WTC11 (cell line): ENCODE measurements at regions not wholly inside any gene's neighbourhood (a gene's known extent, or its start where the extent isn't known, plus 50 kb on each side); places are given as distances from the start of the nearest gene placed in this dataset.
"Not testable (repeated sequence)": the region's sequence is repeated elsewhere in the genome, so short reads cannot be mapped to it uniquely, and the experiment has no call there.

Experiments used
- ATAC-seq: fragments of 200-7000 bp; cut with Tn5 transposase; 2 replicates; pipeline ENCODE4 v1.10.0; 2021; ENCODE audit warnings: mild to moderate bottlenecking, moderate library complexity
- CTCF ChIA-PET: fragments of 300-600 bp; sonication (Branson Sonifier 250); formaldehyde crosslinking; loops from one replicate; lab custom pipeline; 2021; ENCODE audit warnings: antibody characterized with exemption; lab: Charles Lee
- POLR2A ChIA-PET: fragments of 350-600 bp; sonication (Branson Sonifier 250); formaldehyde crosslinking; loops from one replicate; lab custom pipeline; 2021; ENCODE audit warnings: antibody characterized with exemption; lab: Charles Lee
- DNase-seq: peaks from one replicate; pipeline ENCODE4 v3.0.0; 2021; ENCODE audit warnings: low spot score
- H3K27ac Mint-ChIP-seq: 2 replicates; pipeline ENCODE4 v1.8.0; 2021; ENCODE audit warnings: mixed read lengths
- H3K27me3 Mint-ChIP-seq: 2 replicates; pipeline ENCODE4 v1.8.0; 2021; ENCODE audit warnings: low read depth, mild to moderate bottlenecking, moderate library complexity, mixed read lengths
- H3K36me3 Mint-ChIP-seq: 2 replicates; pipeline ENCODE4 v1.8.0; 2021; ENCODE audit warnings: mixed read lengths
- H3K4me1 Mint-ChIP-seq: 2 replicates; pipeline ENCODE4 v1.8.0; 2022; ENCODE audit warnings: mixed read lengths
- H3K4me3 Mint-ChIP-seq: 2 replicates; pipeline ENCODE4 v1.8.0; 2021; ENCODE audit warnings: mild to moderate bottlenecking, moderate library complexity, mixed read lengths
- H3K9me3 Mint-ChIP-seq: 2 replicates; pipeline ENCODE4 v1.8.0; 2021; ENCODE audit warnings: mixed read lengths
- CREB1 ChIP-seq: sonication (generic); formaldehyde crosslinking; IDR thresholded peaks from 2 replicates; pipeline ENCODE4 v1.8.0; 2023; ENCODE audit warnings: mild to moderate bottlenecking, missing genetic modification reagents
- FOXP1 ChIP-seq: sonication (generic); formaldehyde crosslinking; IDR thresholded peaks from 2 replicates; pipeline ENCODE4 v1.8.0; 2022; ENCODE audit warnings: missing genetic modification reagents, mild to moderate bottlenecking, moderate library complexity, borderline replicate concordance
- JUN ChIP-seq: sonication (generic); formaldehyde crosslinking; IDR thresholded peaks from 2 replicates; pipeline ENCODE4 v1.8.0; 2023; ENCODE audit warnings: mild to moderate bottlenecking, missing genetic modification reagents
- MXD4 ChIP-seq: fragments of 250-450 bp; sonication (Bioruptor Pico); IDR thresholded peaks from 2 replicates; pipeline ENCODE4 v1.8.0; 2021; ENCODE audit warnings: mild to moderate bottlenecking, moderate library complexity, borderline replicate concordance
- NFYB ChIP-seq: sonication (generic); formaldehyde crosslinking; conservative IDR thresholded peaks from 2 replicates; pipeline ENCODE4 v1.8.0; 2022; ENCODE audit warnings: low read depth, missing genetic modification reagents
- NR3C1 ChIP-seq: sonication (generic); formaldehyde crosslinking; conservative IDR thresholded peaks from 2 replicates; pipeline ENCODE4 v1.8.1; 2023; ENCODE audit warnings: low read depth, mild to moderate bottlenecking, missing genetic modification reagents
- PRRX2 ChIP-seq: fragments of 250-450 bp; sonication (Bioruptor Pico); IDR thresholded peaks from 2 replicates; pipeline ENCODE4 v1.8.0; 2021; ENCODE audit warnings: mild to moderate bottlenecking
- RELA ChIP-seq: sonication (generic); formaldehyde crosslinking; IDR thresholded peaks from 2 replicates; pipeline ENCODE4 v1.8.1; 2022; ENCODE audit warnings: missing genetic modification reagents, mild to moderate bottlenecking, borderline replicate concordance
- SP1 ChIP-seq: sonication (generic); formaldehyde crosslinking; conservative IDR thresholded peaks from 2 replicates; pipeline ENCODE4 v1.8.1; 2022; ENCODE audit warnings: missing genetic modification reagents
- ZBTB21 ChIP-seq: sonication (generic); formaldehyde crosslinking; IDR thresholded peaks from 2 replicates; pipeline ENCODE4 v1.8.1; 2023; ENCODE audit warnings: mild to moderate bottlenecking, missing genetic modification reagents, borderline replicate concordance
- TF ChIP-seq, protein P1 (sequence below): fragments of 250-450 bp; sonication (Bioruptor Pico); IDR thresholded peaks from 2 replicates; pipeline ENCODE4 v1.9.0; 2021; ENCODE audit warnings: moderate library complexity, mild to moderate bottlenecking, inconsistent platforms, borderline replicate concordance
- TF ChIP-seq, protein P2 (sequence below): sonication (generic); formaldehyde crosslinking; IDR thresholded peaks from 2 replicates; pipeline ENCODE4 v1.8.0; 2022; ENCODE audit warnings: mild to moderate bottlenecking, missing genetic modification reagents
- TF ChIP-seq, protein P3 (sequence below): sonication (generic); formaldehyde crosslinking; IDR thresholded peaks from 2 replicates; pipeline ENCODE4 v1.8.1; 2022; ENCODE audit warnings: low read depth, missing genetic modification reagents, borderline replicate concordance
- TF ChIP-seq, protein P4 (sequence below): sonication (generic); formaldehyde crosslinking; IDR thresholded peaks from 2 replicates; pipeline ENCODE4 v1.8.0; 2023; ENCODE audit warnings: missing genetic modification reagents, mild to moderate bottlenecking, borderline replicate concordance
- TF ChIP-seq, protein P5 (sequence below): sonication (generic); formaldehyde crosslinking; conservative IDR thresholded peaks from 2 replicates; pipeline ENCODE4 v1.8.1; 2023; ENCODE audit warnings: mild to moderate bottlenecking, low read depth, missing genetic modification reagents, moderate library complexity
- TF ChIP-seq, protein P6 (sequence below): sonication (generic); formaldehyde crosslinking; IDR thresholded peaks from 2 replicates; pipeline ENCODE4 v1.8.0; 2023; ENCODE audit warnings: mild to moderate bottlenecking, missing genetic modification reagents

DNA sequence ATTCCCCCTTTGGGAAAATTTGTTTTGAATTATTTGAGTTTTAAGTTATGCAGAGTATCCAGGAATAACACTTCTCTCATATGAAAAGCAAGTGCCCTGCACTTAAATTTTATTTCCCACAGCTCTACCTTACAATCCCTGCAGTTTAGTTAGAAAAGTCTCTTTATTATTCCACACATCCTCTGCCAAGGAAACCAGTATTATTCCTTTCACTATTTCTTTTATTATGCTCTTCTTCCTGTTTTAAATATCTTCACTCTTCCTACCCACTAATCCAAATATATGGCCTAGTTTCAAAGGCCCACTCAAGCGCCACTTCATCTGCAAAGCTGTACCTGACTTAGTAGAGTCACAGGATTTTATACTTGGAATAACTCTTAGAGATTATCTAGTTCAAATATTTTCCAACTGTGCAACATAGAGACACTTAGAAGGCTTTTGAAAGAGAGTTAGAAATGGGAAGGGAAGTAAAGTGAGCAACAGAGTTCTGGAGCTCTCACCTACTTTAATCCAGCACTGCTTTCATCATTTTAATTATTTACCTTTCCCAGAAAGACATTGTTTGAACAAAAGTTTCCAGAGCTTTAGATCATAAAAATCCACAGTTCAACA lies 97.2 kb upstream of the LYPLAL1 start:
- DNase-seq: no peak
- Mint-ChIP-seq H3K4me1 (peaks cover 14% of the 10 kb centered on the region), H3K36me3 (peaks cover 11% of the 10 kb centered on the region), H3K9me3 (peaks cover 32% of the 10 kb centered on the region), H3K27ac (peak overlapping the region; percentile 20), H3K27me3 (no peaks in the 10 kb centered on the region), H3K4me3 (no peak overlapping the region)
- ChIA-PET CTCF (interaction anchor here (0.9 kb wide), 1 partner anchor 10 kb away, joined by 3 read pairs; no protein-coding TSS in a partner anchor), POLR2A (no interaction called here)
- TF ChIP-seq PRRX2 (CRISPR knock-in tag): no peak
- TF ChIP-seq NFYB (CRISPR knock-in tag): no peak
- TF ChIP-seq, protein P1, sequence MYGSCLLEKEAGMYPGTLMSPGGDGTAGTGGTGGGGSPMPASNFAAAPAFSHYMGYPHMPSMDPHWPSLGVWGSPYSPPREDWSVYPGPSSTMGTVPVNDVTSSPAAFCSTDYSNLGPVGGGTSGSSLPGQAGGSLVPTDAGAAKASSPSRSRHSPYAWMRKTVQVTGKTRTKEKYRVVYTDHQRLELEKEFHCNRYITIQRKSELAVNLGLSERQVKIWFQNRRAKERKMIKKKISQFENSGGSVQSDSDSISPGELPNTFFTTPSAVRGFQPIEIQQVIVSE (CRISPR knock-in tag): no peak
- TF ChIP-seq, protein P2, sequence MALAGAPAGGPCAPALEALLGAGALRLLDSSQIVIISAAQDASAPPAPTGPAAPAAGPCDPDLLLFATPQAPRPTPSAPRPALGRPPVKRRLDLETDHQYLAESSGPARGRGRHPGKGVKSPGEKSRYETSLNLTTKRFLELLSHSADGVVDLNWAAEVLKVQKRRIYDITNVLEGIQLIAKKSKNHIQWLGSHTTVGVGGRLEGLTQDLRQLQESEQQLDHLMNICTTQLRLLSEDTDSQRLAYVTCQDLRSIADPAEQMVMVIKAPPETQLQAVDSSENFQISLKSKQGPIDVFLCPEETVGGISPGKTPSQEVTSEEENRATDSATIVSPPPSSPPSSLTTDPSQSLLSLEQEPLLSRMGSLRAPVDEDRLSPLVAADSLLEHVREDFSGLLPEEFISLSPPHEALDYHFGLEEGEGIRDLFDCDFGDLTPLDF (CRISPR knock-in tag): no peak
- TF ChIP-seq, protein P3, sequence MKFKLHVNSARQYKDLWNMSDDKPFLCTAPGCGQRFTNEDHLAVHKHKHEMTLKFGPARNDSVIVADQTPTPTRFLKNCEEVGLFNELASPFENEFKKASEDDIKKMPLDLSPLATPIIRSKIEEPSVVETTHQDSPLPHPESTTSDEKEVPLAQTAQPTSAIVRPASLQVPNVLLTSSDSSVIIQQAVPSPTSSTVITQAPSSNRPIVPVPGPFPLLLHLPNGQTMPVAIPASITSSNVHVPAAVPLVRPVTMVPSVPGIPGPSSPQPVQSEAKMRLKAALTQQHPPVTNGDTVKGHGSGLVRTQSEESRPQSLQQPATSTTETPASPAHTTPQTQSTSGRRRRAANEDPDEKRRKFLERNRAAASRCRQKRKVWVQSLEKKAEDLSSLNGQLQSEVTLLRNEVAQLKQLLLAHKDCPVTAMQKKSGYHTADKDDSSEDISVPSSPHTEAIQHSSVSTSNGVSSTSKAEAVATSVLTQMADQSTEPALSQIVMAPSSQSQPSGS (CRISPR knock-in tag): no peak
- no peak for TF ChIP-seq SP1 (CRISPR knock-in tag)
- no peak for TF ChIP-seq CREB1 (CRISPR knock-in tag)
- no peak for TF ChIP-seq JUN (CRISPR knock-in tag)
- TF ChIP-seq, protein P4, sequence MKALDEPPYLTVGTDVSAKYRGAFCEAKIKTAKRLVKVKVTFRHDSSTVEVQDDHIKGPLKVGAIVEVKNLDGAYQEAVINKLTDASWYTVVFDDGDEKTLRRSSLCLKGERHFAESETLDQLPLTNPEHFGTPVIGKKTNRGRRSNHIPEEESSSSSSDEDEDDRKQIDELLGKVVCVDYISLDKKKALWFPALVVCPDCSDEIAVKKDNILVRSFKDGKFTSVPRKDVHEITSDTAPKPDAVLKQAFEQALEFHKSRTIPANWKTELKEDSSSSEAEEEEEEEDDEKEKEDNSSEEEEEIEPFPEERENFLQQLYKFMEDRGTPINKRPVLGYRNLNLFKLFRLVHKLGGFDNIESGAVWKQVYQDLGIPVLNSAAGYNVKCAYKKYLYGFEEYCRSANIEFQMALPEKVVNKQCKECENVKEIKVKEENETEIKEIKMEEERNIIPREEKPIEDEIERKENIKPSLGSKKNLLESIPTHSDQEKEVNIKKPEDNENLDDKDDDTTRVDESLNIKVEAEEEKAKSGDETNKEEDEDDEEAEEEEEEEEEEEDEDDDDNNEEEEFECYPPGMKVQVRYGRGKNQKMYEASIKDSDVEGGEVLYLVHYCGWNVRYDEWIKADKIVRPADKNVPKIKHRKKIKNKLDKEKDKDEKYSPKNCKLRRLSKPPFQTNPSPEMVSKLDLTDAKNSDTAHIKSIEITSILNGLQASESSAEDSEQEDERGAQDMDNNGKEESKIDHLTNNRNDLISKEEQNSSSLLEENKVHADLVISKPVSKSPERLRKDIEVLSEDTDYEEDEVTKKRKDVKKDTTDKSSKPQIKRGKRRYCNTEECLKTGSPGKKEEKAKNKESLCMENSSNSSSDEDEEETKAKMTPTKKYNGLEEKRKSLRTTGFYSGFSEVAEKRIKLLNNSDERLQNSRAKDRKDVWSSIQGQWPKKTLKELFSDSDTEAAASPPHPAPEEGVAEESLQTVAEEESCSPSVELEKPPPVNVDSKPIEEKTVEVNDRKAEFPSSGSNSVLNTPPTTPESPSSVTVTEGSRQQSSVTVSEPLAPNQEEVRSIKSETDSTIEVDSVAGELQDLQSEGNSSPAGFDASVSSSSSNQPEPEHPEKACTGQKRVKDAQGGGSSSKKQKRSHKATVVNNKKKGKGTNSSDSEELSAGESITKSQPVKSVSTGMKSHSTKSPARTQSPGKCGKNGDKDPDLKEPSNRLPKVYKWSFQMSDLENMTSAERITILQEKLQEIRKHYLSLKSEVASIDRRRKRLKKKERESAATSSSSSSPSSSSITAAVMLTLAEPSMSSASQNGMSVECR (CRISPR knock-in tag): no peak
- no peak for TF ChIP-seq ZBTB21 (CRISPR knock-in tag)
- TF ChIP-seq RELA: no peak
- no peak for TF ChIP-seq MXD4 (CRISPR knock-in tag)
- no peak for TF ChIP-seq NR3C1 (CRISPR knock-in tag)
- TF ChIP-seq, protein P5, sequence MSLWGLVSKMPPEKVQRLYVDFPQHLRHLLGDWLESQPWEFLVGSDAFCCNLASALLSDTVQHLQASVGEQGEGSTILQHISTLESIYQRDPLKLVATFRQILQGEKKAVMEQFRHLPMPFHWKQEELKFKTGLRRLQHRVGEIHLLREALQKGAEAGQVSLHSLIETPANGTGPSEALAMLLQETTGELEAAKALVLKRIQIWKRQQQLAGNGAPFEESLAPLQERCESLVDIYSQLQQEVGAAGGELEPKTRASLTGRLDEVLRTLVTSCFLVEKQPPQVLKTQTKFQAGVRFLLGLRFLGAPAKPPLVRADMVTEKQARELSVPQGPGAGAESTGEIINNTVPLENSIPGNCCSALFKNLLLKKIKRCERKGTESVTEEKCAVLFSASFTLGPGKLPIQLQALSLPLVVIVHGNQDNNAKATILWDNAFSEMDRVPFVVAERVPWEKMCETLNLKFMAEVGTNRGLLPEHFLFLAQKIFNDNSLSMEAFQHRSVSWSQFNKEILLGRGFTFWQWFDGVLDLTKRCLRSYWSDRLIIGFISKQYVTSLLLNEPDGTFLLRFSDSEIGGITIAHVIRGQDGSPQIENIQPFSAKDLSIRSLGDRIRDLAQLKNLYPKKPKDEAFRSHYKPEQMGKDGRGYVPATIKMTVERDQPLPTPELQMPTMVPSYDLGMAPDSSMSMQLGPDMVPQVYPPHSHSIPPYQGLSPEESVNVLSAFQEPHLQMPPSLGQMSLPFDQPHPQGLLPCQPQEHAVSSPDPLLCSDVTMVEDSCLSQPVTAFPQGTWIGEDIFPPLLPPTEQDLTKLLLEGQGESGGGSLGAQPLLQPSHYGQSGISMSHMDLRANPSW (CRISPR knock-in tag): no peak
- TF ChIP-seq, protein P6, sequence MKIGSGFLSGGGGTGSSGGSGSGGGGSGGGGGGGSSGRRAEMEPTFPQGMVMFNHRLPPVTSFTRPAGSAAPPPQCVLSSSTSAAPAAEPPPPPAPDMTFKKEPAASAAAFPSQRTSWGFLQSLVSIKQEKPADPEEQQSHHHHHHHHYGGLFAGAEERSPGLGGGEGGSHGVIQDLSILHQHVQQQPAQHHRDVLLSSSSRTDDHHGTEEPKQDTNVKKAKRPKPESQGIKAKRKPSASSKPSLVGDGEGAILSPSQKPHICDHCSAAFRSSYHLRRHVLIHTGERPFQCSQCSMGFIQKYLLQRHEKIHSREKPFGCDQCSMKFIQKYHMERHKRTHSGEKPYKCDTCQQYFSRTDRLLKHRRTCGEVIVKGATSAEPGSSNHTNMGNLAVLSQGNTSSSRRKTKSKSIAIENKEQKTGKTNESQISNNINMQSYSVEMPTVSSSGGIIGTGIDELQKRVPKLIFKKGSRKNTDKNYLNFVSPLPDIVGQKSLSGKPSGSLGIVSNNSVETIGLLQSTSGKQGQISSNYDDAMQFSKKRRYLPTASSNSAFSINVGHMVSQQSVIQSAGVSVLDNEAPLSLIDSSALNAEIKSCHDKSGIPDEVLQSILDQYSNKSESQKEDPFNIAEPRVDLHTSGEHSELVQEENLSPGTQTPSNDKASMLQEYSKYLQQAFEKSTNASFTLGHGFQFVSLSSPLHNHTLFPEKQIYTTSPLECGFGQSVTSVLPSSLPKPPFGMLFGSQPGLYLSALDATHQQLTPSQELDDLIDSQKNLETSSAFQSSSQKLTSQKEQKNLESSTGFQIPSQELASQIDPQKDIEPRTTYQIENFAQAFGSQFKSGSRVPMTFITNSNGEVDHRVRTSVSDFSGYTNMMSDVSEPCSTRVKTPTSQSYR (CRISPR knock-in tag): no peak
- no peak for TF ChIP-seq FOXP1 (CRISPR knock-in tag)
- no peak for ATAC-seq

DNA sequence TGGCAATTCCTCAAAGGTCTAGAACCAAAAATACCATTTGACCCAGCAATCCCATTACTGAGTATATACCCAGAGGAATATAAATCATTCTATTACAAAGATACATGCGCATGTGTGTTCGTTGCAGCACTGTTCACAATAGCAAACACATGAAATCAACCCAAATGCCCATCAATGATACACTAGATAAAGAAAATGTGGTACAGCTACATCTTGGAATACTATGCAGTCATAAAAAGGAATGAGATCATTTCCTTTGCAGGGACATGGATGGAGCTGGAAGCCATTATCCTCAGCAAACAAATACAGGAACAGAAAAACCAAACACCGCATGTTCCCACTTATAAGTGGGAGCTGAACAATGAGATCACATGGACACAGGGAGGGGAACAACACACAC lies 95.9 kb upstream of the LYPLAL1 start:
- H3K4me3 Mint-ChIP-seq, H3K36me3 Mint-ChIP-seq, H3K27me3 Mint-ChIP-seq, POLR2A ChIA-PET, DNase-seq, ATAC-seq, H3K27ac Mint-ChIP-seq: not testable (repeated sequence)
- CTCF ChIA-PET: interaction anchor here (0.5 kb wide), 1 partner anchor 581 kb away, joined by 3 read pairs; no protein-coding TSS in a partner anchor
- Mint-ChIP-seq H3K9me3 (peaks cover 19% of the 10 kb centered on the region), H3K4me1 (peaks cover 14% of the 10 kb centered on the region)
